COLO829 (cell line): ENCODE measurements at regions not wholly inside any gene's neighbourhood (a gene's known extent, or its start where the extent isn't known, plus 50 kb on each side); places are given as distances from the start of the nearest gene placed in this dataset.

Experiments
- DNase-seq: peaks from one replicate; pipeline ENCODE4 v3.0.0; 2012; ENCODE audit warnings: low spot score

GRCh38 chr3:186487819-186488218, 56.4 kb downstream of the CRYGS start:
- no peak for DNase-seq

- no peak for DNase-seq
Observed at GRCh38 chr3:186487037-186487436, 57.1 kb downstream of the CRYGS start.

DNA sequence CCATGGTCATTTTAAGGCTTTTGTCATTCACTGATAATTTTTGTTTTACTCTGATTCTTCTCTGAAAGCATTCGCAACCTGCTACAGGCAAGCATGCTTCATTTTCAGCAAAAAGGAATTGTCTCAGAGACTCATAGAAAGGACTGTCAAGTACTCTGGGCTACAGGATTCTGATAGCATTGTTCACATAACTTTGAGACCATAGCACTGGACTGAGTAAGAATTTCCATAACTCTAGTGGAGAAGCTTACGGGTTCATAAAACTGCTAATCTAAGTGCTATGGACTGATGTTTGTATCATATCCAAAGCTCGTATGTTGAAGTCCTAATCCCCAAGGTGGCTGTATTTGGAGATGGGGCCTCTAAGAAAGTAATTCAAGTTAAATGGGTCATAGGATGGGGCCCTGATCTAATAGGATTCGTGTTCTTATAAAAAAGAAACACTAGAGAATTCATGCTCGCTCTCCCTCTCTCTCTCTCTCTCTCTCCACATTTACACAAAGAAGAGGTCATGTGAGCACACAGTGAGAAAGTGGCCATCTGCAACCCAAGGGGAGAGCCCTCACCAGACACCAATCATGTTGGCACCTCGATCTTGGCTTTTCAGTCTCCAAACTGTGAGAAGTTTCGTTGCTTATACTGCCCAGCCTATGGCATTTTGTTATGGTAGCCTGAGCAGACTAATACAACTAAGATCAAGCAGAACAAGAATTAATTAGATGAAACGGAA, 60.4 kb downstream of the CRYGS start:
- DNase-seq, result no peak

DNA sequence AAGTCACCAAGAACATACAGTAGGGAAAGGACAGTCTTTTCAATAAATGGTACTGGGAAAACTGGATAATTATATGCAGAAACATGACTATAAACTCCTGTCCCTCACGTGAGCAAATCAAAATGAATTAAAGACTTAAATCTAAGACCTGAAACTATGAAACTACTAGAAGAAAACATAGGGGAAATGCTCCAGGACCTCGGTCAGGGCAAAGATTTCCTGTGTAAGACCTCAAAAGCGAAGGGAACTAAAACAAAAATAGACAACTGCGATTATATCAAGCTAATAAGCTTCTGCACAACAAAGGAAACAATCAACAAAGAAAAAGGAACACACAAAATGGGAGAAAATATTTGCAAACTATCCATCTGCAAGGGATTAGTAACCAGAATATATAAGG, 62.7 kb downstream of the CRYGS start:
- no peak for DNase-seq

DNA sequence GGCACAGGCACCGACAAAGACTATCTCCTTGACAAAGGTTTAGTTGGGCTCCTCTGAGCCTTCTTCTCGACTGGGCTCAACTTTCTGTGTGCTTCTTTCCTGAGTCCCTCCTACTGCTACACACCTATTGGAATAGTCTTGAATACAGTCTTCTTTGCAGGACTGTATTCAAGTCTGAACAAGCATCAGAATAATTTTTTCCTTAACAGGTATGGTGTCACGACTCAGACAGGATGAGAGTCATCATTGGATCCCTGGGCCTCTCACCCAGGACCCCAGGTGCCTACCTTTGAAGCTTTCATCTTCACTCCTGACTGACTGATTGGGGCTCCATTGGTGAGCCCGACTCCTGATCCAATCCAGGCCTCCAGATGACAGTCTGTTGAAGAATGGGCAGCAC, 66.3 kb downstream of the CRYGS start:
- no peak for DNase-seq

GRCh38 chr3:186477033-186477432, 67.1 kb downstream of the CRYGS start:
- no peak for DNase-seq

DNA sequence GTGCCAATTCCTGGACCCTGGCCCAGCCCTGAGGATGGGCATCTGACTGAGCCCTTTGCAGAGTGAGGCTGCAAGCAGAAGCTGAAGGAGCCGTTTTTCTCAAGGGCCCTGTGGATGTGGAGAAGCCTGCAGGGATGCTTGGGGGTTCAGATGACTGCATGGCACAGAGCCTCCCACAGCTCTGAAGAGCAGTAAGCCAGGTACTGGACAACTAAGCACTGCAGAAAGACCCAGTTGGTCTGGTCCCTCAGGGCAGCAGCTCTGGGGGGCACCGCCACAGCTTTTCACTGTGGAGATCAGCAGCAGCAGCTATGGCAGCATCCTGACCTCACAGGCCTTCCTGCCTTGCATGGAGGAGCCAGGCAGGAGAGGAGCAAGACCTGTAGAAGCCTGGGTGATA, 67.6 kb downstream of the CRYGS start:
- DNase-seq, result no peak

DNA sequence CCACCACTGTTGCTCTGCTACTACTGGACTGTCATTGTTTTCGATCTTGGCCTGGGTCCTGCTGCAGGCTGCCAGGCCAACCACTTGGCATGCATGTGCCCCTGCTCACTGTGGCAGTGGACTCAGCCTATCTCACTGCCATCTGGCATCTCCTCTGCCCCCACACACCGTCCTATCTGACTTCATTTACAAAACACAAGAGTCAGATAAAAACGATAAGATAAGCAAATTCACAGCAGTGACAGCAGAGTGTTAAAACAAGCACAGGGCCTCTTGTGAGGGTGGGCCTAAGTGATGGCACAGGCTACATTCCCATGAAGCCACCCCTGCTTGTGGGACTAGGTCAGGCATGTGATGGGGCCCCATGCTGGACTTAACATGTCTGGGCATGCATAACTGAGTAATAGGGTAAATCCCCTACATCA, 68.1 kb downstream of the CRYGS start:
- no peak for DNase-seq

GRCh38 chr3:186473166-186473565, 71.0 kb downstream of the CRYGS start:
- no peak for DNase-seq

DNA sequence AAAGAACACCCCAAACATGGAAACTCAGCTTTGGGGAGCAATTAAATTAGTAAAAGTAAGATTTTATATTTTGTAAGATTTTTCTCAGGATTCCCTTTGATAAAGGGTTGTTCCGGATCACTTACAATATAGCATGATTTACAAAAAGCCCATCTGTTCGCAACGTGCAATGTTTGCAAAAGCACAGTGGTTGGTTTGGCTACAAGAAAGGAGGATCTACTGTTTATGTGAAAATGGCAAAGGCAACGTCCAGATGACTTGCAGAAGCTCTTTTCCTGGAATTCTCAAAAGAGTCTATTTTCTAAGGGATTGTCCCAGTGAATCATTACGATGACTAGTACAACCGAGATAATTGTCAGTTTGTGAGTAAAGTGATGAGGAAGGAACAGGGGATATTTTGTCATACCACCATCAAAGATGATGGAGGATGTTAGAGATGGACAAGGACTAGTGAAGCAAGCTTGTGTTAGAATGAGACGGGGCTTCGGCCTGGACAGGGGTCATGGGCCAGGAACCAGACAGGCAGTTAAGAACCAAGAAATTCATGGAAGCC, 71.6 kb downstream of the CRYGS start:
- DNase-seq, result peak; percentile 42

GRCh38 chr3:186471771-186472170, 72.4 kb downstream of the CRYGS start:
- no peak for DNase-seq

DNA sequence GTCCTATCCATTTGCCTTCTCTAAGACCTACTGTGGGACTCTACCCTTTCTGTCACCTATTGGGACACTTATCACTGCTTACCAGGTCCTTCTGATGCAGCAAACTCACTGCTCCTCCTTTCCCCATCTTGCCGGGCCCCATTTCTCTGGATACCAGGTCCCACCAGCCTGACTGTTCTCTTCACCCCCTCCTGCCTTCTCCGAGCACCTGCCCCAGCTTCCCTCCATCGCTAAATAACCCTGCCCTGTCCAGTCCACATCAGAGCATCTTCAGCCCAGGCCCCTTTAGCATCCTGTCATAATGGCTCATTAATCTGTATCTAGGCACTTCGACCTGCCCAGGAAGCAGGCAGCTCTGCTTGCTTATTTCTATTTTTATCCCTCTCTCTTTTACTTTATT, 74.7 kb downstream of the CRYGS start:
- no peak for DNase-seq

GRCh38 chr3:186467969-186468368, 76.2 kb downstream of the CRYGS start:
- no peak for DNase-seq

- no peak for DNase-seq
Observed at GRCh38 chr3:186466391-186466974, 77.7 kb downstream of the CRYGS start.

- no peak for DNase-seq
Observed at GRCh38 chr3:186465508-186465907, 78.7 kb downstream of the CRYGS start.

DNA sequence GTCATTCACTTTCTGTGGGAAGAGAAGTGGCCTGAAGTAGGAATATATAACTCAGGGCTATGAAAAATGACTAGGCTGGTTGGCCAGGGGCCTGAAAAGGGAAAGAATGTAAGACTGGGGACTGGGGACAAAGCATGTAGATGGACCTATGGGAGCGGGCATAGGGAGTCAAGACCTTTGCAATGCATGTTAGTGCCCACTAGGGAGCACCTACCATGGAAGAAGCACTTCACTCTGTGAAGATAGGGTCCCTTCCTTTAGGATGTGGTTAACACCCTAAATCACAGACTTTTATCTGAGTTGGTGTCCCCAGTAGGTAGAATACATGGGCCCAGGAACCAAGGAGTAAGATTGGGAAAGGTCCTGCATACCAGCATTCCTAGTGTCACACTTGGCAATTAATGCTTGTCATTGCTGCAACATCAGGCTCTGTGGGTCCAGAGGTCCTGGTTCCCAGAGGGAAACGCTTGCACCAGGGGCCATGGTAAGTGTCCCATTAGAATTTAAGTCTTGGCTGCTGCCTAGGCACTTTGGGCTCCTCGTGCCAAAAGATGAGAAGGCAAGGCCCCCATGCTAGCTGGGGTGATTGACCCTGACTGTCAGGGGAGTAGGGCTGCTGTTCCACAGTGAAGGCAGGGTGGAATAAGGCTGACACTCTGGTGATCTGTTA, 79.6 kb downstream of the CRYGS start:
- DNase-seq, result no peak

DNA sequence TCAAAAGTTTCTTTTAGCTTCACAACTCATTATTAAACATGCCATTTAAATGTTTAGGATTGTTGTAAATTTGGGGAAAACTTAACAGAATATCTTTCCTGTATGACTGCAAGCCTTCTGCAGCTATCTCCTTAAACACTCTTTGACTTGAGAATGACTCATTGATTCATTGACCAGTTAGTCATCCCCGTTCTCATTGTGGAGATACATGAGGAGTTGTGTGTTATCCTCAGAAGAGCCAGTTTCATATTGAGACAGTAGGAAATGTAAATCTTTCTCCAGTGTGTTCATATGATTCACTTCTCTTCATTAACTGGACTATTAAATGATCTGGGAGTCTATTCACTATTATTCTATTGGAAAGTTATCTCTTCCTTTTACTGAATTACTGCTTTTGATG, 83.0 kb downstream of the CRYGS start:
- peak; percentile 98 for DNase-seq

- no peak for DNase-seq
Observed at GRCh38 chr3:186459108-186459467, 85.1 kb downstream of the CRYGS start.

- no peak for DNase-seq
Observed at GRCh38 chr3:186458306-186459107, 85.7 kb downstream of the CRYGS start.

GRCh38 chr3:186457236-186457635, 86.9 kb downstream of the CRYGS start:
- no peak for DNase-seq

DNA sequence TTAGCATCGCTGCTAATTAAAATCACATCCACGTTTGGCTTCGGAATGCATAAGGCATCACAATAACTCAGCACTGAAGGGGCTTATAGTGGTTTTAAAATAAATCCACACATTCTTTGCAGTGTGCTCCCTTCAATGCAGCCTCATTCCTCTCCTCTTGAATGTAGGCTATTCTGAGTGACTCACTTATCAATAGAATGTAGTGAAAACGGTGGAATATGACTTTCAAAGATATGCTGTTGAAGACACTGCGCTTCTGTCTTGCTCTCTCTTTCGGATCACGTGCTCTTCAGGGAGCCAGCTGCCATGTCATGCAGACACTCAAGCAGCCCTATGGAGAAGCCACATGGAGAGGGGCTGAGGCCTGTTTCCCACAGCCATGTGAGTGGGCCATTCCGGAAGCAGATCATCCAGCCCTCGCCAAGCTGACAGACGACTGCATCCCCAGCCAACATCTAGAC, 87.4 kb downstream of the CRYGS start:
- DNase-seq, result peak; percentile 42
